Neuron (in vitro differentiated cells): ENCODE measurements at regions not wholly inside any gene's neighbourhood (a gene's known extent, or its start where the extent isn't known, plus 50 kb on each side); places are given as distances from the start of the nearest gene placed in this dataset.

Source experiments
- H2AFZ ChIP-seq: one replicate; pipeline ENCODE4 v1.6.1; 2013; ENCODE audit warnings: low read depth, mild to moderate bottlenecking, inconsistent platforms, low read length, moderate library complexity
- H3K27me3 ChIP-seq: one replicate; pipeline ENCODE4 v1.6.1; 2013; ENCODE audit warnings: low read length; ENCODE audit not compliant: insufficient read depth
- H3K36me3 ChIP-seq: one replicate; pipeline ENCODE4 v1.6.1; 2013; ENCODE audit warnings: low read length; ENCODE audit not compliant: insufficient read depth
- H3K4me1 ChIP-seq: one replicate; pipeline ENCODE4 v1.6.1; 2013; ENCODE audit warnings: low read length; ENCODE audit not compliant: insufficient read depth
- H3K4me3 ChIP-seq: 2 replicates; pipeline ENCODE4 v1.5.1; 2013; ENCODE audit warnings: mild to moderate bottlenecking, low read length, moderate library complexity
- H3K9me3 ChIP-seq: one replicate; pipeline ENCODE4 v1.6.1; 2013; ENCODE audit warnings: low read length

DNA sequence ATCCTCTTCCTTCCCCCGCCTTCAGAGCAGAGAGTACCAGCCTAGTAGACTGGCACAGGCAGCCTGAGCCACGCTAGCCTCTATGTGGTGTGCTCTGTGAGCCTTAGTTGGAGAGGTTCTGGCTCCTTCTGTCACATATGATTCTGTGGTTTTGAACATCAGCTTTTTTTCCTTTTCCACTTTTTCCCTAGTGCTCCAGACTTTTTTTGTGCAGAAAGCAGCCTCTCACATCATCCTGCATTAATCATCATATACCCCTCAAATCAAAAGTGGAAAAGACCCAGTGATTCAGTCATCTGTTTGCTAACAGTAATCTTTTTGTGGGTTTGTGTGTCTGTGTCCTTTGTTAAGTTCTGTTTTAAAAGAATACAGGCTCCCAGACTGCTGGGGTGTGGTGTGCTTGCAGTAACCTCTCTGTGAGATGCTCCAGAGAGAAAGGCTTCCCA lies 663.9 kb upstream of the RGMB start:
- peaks cover 2% of the 10 kb centered on the region for H3K9me3 ChIP-seq
- H2AFZ ChIP-seq, result no peak overlapping the region
- H3K4me1 ChIP-seq, result no peaks in the 10 kb centered on the region
- no peak overlapping the region for H3K4me3 ChIP-seq
- no peaks in the 10 kb centered on the region for H3K27me3 ChIP-seq
- H3K36me3 ChIP-seq, result no peaks in the 10 kb centered on the region

DNA sequence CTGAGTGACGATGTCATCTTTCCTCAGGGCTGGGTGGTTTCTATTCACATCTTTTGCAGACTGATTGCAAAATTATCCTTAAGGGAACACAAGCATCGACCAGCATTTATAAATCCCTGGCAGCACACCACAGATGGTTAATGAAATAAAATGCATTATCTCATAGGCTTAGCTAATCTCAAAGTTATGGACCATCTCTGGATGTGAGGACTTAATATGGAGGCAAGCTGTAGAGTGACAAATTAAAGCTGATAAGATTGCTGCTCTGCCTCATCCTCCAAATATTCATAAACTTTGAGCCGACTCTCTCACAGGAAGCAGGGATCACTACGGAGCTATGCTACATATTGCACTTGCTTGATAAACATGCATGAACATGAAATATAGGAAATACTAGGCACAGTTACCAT lies 663.2 kb upstream of the RGMB start:
- H3K4me3 ChIP-seq, result no peak overlapping the region
- H3K27me3 ChIP-seq, result no peaks in the 10 kb centered on the region

DNA sequence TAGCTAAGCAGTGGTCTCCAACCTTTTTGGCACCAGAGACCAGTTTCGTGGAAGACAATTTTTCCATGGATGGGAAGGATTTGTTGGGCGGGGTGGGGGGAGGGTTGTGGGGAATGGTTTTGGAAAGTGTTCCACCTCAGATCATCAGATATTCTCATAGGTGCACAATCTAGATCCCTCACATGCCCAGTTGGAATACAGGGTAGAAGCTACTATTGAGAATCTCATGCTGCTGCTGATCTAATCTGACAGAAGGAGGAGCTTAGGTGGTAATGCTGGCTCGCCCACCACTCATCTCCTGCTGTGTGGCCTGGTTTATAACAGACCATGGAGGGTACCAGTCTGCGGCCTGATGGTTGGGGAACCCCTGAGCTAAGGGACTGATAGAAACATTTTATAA lies 662.7 kb upstream of the RGMB start:
- Histone ChIP-seq H3K9me3 (peaks cover 2% of the 10 kb centered on the region), H3K4me3 (no peak overlapping the region), H3K36me3 (no peaks in the 10 kb centered on the region), H2AFZ (no peak overlapping the region), H3K27me3 (no peaks in the 10 kb centered on the region), H3K4me1 (no peaks in the 10 kb centered on the region)

More for the DNA sequence above, 663.2 kb upstream of the RGMB start:
- Histone ChIP-seq H3K4me1 (no peaks in the 10 kb centered on the region), H2AFZ (no peak overlapping the region), H3K36me3 (no peaks in the 10 kb centered on the region), H3K9me3 (peaks cover 2% of the 10 kb centered on the region)

DNA sequence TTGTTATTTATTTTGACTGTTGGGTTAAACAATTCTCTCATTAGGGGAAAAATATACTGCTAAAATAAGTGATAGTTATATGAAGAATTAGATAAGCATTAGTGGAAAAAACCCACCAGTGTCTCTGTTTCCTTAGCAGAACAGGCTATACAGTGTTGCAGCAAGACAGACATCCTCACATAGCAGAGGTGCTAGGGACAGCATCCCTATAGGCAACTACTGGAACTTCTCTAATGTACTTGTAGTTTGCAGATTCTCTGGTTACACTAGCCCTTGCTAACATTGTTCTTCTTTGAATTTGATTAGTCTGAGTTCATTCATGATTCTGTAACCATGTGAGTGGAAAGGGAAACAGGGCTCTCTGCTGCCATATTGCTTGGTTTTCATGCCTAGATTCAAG lies 661.8 kb upstream of the RGMB start:
- Histone ChIP-seq H2AFZ (no peak overlapping the region), H3K9me3 (peaks cover 2% of the 10 kb centered on the region), H3K36me3 (no peaks in the 10 kb centered on the region), H3K4me3 (no peak overlapping the region), H3K27me3 (no peaks in the 10 kb centered on the region), H3K4me1 (no peaks in the 10 kb centered on the region)

DNA sequence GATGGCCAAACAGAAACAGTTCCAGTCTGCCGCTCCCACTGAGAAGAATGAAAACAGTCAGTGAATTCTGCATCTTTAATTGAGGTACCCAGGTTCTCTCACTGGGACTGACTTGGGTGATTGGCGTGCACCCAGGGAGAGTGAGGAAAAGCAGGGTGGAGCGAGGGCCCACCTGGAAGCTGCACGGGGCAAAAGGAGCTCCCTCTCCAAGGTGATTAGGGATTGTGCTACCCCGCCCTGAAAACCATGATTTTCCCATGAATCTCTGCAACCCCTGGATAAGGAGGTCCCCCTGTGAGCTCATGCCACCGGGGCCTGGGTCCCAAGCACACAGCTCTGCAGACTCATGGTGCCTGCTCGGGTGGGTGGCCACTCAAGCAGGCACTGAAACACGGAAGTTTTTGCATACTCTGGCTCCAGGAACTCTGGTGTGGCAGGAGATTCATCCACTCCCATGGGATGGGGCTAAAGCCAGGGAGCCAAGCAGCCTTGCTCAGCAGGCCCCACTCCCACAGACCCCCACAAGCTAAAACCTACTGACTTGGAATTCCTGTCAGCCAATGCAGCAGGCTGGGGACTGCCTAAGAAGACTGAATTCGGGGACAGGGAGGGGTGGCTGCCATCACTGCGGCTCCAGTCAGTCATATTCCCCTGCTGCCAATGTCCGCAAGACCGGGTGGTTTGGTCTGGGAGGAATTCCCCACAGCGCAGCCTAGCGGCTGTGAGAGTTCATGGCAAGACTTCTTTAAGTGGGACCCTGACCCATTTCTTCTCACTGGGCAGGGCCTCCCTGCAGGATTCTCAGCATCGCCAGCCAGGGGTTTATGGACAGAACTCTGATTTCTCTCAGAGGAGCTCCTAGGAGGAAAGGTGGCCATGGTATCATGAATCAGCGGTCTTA lies 652.2 kb upstream of the RGMB start:
- Histone ChIP-seq H2AFZ (no peak overlapping the region), H3K4me1 (no peaks in the 10 kb centered on the region), H3K4me3 (no peak overlapping the region), H3K9me3 (peaks cover 2% of the 10 kb centered on the region), H3K36me3 (no peaks in the 10 kb centered on the region), H3K27me3 (no peaks in the 10 kb centered on the region)

DNA sequence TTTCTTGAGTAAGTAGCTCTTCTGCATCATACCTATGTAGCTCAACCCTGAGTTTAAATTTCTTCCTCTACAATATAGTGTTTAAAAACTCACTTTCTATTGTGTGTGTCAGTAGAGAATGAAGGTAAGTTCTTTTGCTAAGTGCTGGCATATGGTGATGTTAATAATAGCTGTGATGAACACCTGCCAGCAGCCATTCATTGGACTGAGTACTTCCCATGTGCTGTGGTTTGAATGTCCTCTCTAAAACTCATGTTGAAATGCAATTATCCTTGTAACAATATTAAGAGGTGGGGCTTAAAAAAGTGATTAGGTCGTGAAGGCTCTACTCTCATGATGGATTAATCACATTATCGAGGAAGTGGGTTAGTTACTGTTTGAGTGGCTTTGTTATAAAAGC lies 645.2 kb upstream of the RGMB start:
- no peaks in the 10 kb centered on the region for H3K36me3 ChIP-seq
- H2AFZ ChIP-seq, result no peak overlapping the region
- H3K27me3 ChIP-seq, result no peaks in the 10 kb centered on the region
- H3K9me3 ChIP-seq, result peaks cover 2% of the 10 kb centered on the region
- H3K4me3 ChIP-seq, result no peak overlapping the region
- H3K4me1 ChIP-seq, result no peaks in the 10 kb centered on the region

DNA sequence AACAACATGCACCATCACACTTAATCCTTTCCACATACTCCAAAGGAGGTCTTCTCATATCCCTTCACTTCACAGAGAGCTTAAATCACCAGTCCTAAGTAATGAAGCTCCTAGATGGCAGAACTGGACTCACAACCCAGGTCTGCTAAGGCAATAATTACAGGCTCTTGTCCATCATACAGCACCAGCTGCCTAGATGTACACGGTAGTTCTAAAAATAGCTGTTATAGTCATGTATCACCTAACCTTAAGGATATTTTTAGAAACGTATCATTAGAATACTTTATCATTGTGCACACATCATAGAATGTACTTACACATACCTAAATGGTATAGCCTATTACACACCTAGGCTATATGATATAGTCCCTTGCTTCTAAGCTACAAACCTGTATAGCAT lies 644.6 kb upstream of the RGMB start:
- H3K9me3 ChIP-seq, result peaks cover 2% of the 10 kb centered on the region
- H2AFZ ChIP-seq, result no peak overlapping the region

DNA sequence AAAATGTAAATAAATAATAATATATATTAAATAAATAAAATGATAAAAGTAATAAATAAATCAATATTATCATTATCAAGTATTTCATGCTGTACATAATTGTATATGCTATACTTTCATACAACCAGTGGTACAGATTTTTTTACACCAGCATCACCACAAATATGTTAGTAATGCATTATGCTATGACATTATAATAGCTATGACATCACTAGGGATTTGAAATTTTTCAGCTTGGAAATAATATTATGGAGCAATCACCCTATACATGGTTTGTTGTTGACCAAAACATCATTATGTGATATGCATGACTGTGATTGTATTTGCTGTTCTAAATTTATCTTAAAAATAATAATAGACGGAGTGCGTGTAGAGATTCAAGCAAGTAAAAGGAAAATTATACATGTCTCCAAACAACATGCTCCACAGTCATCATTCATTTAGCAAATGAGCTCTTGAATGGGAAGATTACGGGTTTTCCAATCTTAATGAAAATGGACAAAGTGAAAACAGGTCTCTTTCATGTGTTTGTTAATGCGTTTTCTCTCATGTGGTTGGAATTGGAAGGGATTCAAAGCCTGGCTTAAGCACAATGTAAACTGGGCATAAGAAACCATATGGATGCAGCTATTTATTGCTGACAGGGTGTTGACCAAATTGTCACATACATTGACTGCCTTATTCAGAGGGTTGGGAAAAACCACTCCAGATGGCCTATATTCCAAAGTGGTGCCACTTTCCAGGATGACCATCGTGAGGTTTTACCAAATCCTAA lies 643.0 kb upstream of the RGMB start:
- peaks cover 2% of the 10 kb centered on the region for H3K9me3 ChIP-seq
- H3K4me1 ChIP-seq, result no peaks in the 10 kb centered on the region
- H3K36me3 ChIP-seq, result no peaks in the 10 kb centered on the region
- no peak overlapping the region for H2AFZ ChIP-seq
- no peaks in the 10 kb centered on the region for H3K27me3 ChIP-seq
- H3K4me3 ChIP-seq, result no peak overlapping the region

More for the DNA sequence above, 644.6 kb upstream of the RGMB start:
- no peaks in the 10 kb centered on the region for H3K4me1 ChIP-seq
- no peaks in the 10 kb centered on the region for H3K27me3 ChIP-seq
- no peak overlapping the region for H3K4me3 ChIP-seq
- no peaks in the 10 kb centered on the region for H3K36me3 ChIP-seq

DNA sequence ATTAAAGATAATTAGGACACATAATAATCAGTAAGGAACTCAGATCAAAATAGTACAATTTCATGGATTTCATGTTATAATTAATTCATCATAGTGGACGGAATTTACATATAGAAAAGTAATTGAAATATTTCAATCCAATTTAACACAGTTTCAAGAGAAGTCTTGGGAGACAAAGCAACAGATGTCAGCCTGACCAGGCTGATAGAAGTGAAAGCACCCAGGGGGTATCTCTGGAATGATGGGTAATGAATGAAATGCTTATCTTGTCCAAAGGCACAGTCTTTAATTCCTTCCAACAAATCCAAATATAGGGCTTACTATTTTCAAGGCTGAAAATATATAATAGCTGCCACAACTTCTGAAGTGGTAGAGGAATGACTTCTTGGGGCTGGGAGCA lies 629.3 kb upstream of the RGMB start:
- no peak overlapping the region for H2AFZ ChIP-seq
- peaks cover 9% of the 10 kb centered on the region for H3K4me1 ChIP-seq
- peaks cover 4% of the 10 kb centered on the region for H3K9me3 ChIP-seq
- no peaks in the 10 kb centered on the region for H3K27me3 ChIP-seq
- no peaks in the 10 kb centered on the region for H3K36me3 ChIP-seq
- H3K4me3 ChIP-seq, result no peak overlapping the region

DNA sequence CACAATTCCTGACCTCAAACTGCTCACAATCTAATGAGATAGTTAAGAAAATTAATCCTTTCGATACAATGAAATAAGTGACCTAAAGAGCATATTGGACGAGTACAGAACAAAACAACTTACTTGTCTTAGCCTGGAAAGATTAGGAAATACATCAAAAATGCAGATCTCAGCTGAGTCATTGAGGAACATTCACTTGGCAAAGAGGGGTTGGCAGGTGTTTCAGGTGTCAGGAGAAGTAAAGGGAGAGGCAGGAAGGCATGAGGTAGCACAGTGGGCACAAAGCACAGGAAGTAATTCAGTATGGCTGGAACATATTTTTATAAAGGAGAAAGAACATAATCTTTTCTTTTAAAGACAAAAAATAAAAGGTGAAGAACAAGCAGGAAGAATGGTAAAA lies 628.8 kb upstream of the RGMB start:
- H3K27me3 ChIP-seq, result no peaks in the 10 kb centered on the region
- peaks cover 4% of the 10 kb centered on the region for H3K9me3 ChIP-seq
- H3K4me1 ChIP-seq, result peaks cover 9% of the 10 kb centered on the region
- H3K4me3 ChIP-seq, result no peak overlapping the region
- H3K36me3 ChIP-seq, result no peaks in the 10 kb centered on the region
- H2AFZ ChIP-seq, result no peak overlapping the region

DNA sequence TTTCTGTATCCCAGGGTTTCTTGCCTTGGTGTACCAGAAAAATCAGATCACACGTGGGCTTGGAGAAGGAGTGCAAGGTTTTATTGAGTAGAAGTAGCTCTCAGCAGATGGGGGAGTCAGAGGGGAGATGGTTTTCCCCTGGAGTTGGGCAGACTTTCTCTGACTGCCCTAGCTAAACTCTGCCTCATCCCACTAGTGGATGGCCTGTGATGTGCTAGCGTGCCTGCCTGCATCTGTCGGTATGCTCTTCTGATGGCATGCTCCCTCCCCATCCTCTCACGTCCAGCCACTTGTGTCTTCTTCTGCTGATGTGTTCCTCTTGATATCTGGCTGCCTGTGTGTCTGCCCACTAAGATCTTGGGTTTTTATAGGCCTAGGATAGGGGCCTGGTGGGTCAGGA lies 616.1 kb upstream of the RGMB start:
- H2AFZ ChIP-seq, result no peak overlapping the region
- H3K4me3 ChIP-seq, result no peak overlapping the region
- no peaks in the 10 kb centered on the region for H3K36me3 ChIP-seq
- H3K27me3 ChIP-seq, result no peaks in the 10 kb centered on the region
- H3K9me3 ChIP-seq, result no peaks in the 10 kb centered on the region
- H3K4me1 ChIP-seq, result peaks cover 16% of the 10 kb centered on the region

DNA sequence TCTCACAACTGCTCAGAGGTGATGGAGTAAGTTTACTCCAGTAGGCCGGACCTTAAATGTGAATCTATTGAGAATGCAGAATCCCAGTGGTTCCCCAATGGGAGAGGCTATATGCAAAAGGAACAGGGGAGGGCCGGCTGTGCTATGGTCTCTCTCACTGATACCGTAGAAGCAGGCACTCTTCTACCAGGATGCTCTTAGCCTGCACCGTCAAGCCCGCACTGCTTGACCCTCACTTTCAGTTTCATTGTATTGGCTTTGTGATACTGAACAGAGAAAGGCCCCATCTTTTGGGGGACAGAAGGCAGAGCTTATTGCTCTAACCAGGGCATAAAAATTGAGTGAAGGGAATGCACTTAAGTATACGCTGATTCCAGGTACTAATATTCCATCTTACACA lies 615.0 kb upstream of the RGMB start:
- no peak overlapping the region for H2AFZ ChIP-seq
- no peaks in the 10 kb centered on the region for H3K27me3 ChIP-seq
- no peaks in the 10 kb centered on the region for H3K9me3 ChIP-seq
- no peak overlapping the region for H3K4me3 ChIP-seq
- H3K36me3 ChIP-seq, result no peaks in the 10 kb centered on the region
- H3K4me1 ChIP-seq, result peaks cover 16% of the 10 kb centered on the region

DNA sequence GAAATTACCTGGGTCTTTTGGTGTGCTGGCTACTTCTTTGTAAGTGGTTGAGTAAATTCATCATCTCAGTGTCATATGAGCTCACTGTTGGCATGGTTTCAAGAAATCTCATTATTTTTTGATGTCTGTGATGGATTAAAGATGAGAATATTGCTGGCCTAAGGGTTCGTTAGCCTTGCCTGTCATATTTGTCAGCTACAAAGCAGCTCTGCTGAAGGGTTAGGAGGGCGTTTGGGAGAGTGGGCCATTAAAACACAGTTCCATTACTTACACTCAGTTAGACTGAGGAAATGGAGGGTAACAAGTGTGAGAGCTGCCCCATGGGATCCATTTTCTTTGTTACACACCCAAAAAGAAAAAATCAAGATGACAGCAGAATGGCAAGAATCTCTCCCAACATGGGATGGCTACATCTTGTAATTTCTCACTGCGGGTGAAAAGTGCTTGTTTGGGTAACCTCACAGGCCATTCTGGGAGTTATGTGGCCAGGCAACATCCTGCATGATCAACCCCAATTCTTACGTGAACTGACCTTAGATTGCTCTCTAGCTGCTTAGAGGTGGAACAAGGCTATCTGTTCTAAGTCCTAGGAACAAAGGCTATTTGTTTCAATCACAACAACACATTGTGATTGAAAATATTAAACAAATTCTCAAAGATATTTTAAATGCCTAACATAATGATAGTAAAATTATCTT lies 609.5 kb upstream of the RGMB start:
- no peaks in the 10 kb centered on the region for H3K9me3 ChIP-seq
- H3K36me3 ChIP-seq, result no peaks in the 10 kb centered on the region
- no peak overlapping the region for H3K4me3 ChIP-seq
- no peak overlapping the region for H2AFZ ChIP-seq
- no peaks in the 10 kb centered on the region for H3K27me3 ChIP-seq
- peaks cover 16% of the 10 kb centered on the region for H3K4me1 ChIP-seq
